Esophagus muscularis mucosa (tissue), 4 donors: ENCODE measurements at regions not wholly inside any gene's neighbourhood (a gene's known extent, or its start where the extent isn't known, plus 50 kb on each side); places are given as distances from the start of the nearest gene placed in this dataset.

Source experiments
- DNase-seq: peaks from one replicate; pipeline ENCODE4 v3.0.0-alpha.2; 2017; ENCODE audit errors: extremely low spot score
- H3K27ac ChIP-seq, 4 donors: fragments of 200-600 bp; sonication (generic); replicated peaks in 1 of 4; 1 replicate in 3 of 4; 2 replicates in 1 of 4; pipeline ENCODE4 v1.5.1; 2016 to 2019; ENCODE audit warnings: mild to moderate bottlenecking in 1 of 4
- H3K27me3 ChIP-seq, 4 donors: fragments of 200-600 bp; sonication (generic); one replicate each; pipeline versions ENCODE4 v1.5.1 to v1.6.0; 2016 to 2019
- H3K36me3 ChIP-seq, 4 donors: fragments of 200-600 bp; sonication (generic); one replicate each; pipeline ENCODE4 v1.5.1; 2016 to 2019
- H3K4me1 ChIP-seq, 4 donors: fragments of 200-600 bp; sonication (generic); one replicate each; pipeline ENCODE4 v1.5.1; 2016 to 2019
- H3K4me3 ChIP-seq, 4 donors: fragments of 200-600 bp; sonication (generic); 1 replicate in 2 of 4; 2 replicates in 2 of 4; pipeline ENCODE4 v1.5.1; 2016 to 2019; ENCODE audit warnings: mild to moderate bottlenecking in 4 of 4, moderate library complexity in 1 of 4
- H3K9me3 ChIP-seq, 4 donors: fragments of 200-600 bp; sonication (generic); 1 replicate in 3 of 4; 2 replicates in 1 of 4; pipeline ENCODE4 v1.5.1; 2016 to 2019
- CTCF ChIP-seq, 3 experiments: fragments of 200-600 bp in 2 of 3; fragments of 450-650 bp in 1 of 3; sonication (generic) in 2 of 3; IDR thresholded peaks; one replicate each; pipeline ENCODE4 v1.5.1; 2017 to 2019; ENCODE audit warnings: antibody characterized with exemption in 3 of 3, mild to moderate bottlenecking in 2 of 3, moderate library complexity in 1 of 3
- EP300 ChIP-seq: sonication (generic); formaldehyde crosslinking; IDR thresholded peaks from one replicate; pipeline ENCODE4 v1.6.1; 2017; ENCODE audit warnings: antibody characterized with exemption
- POLR2A ChIP-seq: fragments of 450-650 bp; IDR thresholded peaks from one replicate; pipeline ENCODE4 v1.6.1; 2017; ENCODE audit warnings: antibody characterized with exemption, moderate library complexity, mild to moderate bottlenecking, low read depth
- POLR2AphosphoS5 ChIP-seq, 2 donors: sonication (generic); formaldehyde crosslinking; IDR thresholded peaks; one replicate each; pipeline ENCODE4 v1.6.1; 2017; ENCODE audit warnings: antibody characterized with exemption in 2 of 2
- WGBS: methylation state at CpG from one replicate; pipeline ENCODE4 v1.1.5; 2018; 5-methylcytosine and 5-hydroxymethylcytosine counted together
- intact Hi-C: fragments of 100-400 bp; cut with DNase I; formaldehyde crosslinking; loops from one replicate; pipeline ENCODE4 v1.15.1; 2023

- no peak for DNase-seq
- intact Hi-C loops: no loop called here
These were observed 400.4 kb upstream of the FAM241A start for GRCh38 chr4:111744847-111745246.

DNA sequence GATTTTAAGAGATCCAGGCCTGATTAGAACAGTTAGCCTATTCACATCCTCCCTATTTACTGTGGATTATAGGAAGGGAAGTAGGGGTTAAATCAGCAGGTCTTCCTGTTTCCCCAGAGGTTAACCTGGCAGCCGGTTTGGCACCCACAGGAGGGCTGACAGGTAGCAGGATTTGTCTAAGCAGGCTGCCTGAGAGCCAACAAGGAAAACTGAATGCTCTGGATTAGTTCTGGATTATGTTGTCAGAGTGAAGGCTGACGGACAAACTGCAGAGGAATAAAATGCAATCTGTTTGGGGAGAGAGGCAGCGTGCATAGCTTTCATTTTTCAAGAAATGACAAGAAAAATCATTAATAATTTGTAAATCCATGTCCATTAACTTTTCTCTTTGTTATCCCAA lies 397.1 kb upstream of the FAM241A start:
- no peak overlapping the region for H3K4me3 ChIP-seq
- H3K4me1 ChIP-seq: no peaks in the 10 kb centered on the region
- H3K9me3 ChIP-seq: no peaks in the 10 kb centered on the region
- H3K36me3 ChIP-seq: no peaks in the 10 kb centered on the region
- no peaks in the 10 kb centered on the region for H3K27me3 ChIP-seq
- DNase-seq: no peak
- intact Hi-C loops: no loop called here
- TF ChIP-seq POLR2A (no peak), POLR2AphosphoS5 (IDR thresholded peaks at IDR 0.05) (no peak), EP300 (no peak), CTCF (IDR thresholded peaks at IDR 0.05) (no peak)
- H3K27ac ChIP-seq: no peak overlapping the region
- WGBS: 18% methylated on average over 3 of the region's 3 CpGs

More at GRCh38 chr4:111744847-111745246, 400.4 kb upstream of the FAM241A start:
- H3K27me3 ChIP-seq: no peaks in the 10 kb centered on the region
- no peak overlapping the region for H3K27ac ChIP-seq
- no peaks in the 10 kb centered on the region for H3K4me1 ChIP-seq
- 49% methylated on average over 3 of the region's 3 CpGs for WGBS
- no peaks in the 10 kb centered on the region for H3K9me3 ChIP-seq
- H3K4me3 ChIP-seq: no peak overlapping the region
- H3K36me3 ChIP-seq: no peaks in the 10 kb centered on the region
- no peak for TF ChIP-seq POLR2AphosphoS5 (IDR thresholded peaks at IDR 0.05)
- no peak for TF ChIP-seq EP300
- TF ChIP-seq POLR2A: no peak
- TF ChIP-seq CTCF (IDR thresholded peaks at IDR 0.05): no peak

DNA sequence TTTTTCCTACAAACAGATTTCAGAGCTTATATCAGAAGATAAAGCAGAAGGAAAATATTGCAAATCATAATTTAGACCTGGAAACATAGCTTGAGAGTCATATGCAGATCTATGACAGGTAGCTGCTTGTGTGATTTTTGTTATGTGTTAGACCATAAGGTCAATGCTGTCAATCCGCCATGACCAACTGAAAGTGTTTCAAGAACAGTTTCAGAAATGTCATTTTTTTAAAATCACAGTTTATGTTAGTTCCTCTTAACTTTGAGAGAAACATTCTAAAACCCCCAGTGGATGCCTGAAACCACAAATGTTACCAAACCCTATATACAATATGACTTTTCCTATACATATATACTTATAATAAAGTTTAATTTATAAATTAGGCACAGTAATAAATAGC lies 391.3 kb upstream of the FAM241A start:
- H3K9me3 ChIP-seq: no peaks in the 10 kb centered on the region

DNA sequence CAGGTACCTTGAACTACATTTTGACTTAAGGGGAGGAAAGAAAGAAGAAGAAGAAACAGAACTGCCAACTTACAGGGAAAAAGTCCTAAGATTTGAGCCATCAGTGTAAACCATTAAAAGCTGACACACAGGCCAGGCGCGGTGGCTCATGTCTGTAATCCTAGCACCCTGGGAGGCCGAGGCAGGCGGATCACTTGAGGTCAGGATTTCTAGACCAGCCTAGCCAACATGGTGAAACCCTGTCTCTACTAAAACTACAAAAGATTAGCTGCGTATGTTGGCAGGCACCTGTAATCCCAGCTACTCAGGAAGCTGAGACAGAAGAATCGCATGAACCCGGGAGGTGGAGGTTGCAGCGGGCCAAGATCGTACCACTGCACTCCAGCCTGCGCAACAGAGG lies 389.7 kb upstream of the FAM241A start:
- Histone ChIP-seq H3K27ac (no peak overlapping the region), H3K27me3 (no peaks in the 10 kb centered on the region), H3K4me1 (no peaks in the 10 kb centered on the region), H3K36me3 (no peaks in the 10 kb centered on the region), H3K4me3 (no peak overlapping the region), H3K9me3 (no peaks in the 10 kb centered on the region)
- no peak for DNase-seq
- 94% methylated on average over 10 of the region's 10 CpGs for WGBS
- intact Hi-C loops: no loop called here
- TF ChIP-seq EP300 (no peak), CTCF (IDR thresholded peaks at IDR 0.05) (no peak), POLR2AphosphoS5 (IDR thresholded peaks at IDR 0.05) (no peak), POLR2A (no peak)

More for the DNA sequence above, 391.3 kb upstream of the FAM241A start:
- Histone ChIP-seq H3K4me3 (no peak overlapping the region), H3K4me1 (no peaks in the 10 kb centered on the region), H3K36me3 (no peaks in the 10 kb centered on the region), H3K27ac (no peak overlapping the region), H3K27me3 (no peaks in the 10 kb centered on the region)
- 77% methylated on average over 1 of the region's 1 CpG for WGBS
- intact Hi-C loops: no loop called here
- DNase-seq: no peak
- no peak for TF ChIP-seq POLR2A
- TF ChIP-seq CTCF (IDR thresholded peaks at IDR 0.05): no peak
- TF ChIP-seq EP300: no peak
- TF ChIP-seq POLR2AphosphoS5 (IDR thresholded peaks at IDR 0.05): no peak

DNA sequence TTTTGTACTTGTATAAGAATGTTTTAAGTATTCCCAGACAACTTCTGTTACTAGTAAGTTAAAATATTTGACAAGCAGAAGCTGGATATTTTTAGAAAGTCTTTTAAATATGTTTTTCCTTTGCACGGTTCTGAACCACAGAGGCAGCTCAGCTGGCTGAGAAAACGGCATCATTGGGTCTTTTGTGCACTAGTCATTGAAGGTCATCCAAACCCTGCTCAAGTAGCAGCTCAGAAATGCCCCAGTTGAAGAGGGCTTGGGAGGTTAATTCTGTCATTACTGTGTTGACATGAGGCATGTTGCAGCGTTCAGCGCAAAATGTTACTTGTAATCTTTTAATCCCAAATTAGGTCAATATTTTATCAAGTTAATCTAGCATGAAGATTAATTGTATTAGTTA lies 383.7 kb upstream of the FAM241A start:
- WGBS: 11% methylated on average over 4 of the region's 4 CpGs
- H3K27me3 ChIP-seq: no peaks in the 10 kb centered on the region
- intact Hi-C loops: no loop called here
- TF ChIP-seq CTCF (IDR thresholded peaks at IDR 0.05) (no peak), POLR2AphosphoS5 (IDR thresholded peaks at IDR 0.05) (no peak), EP300 (no peak), POLR2A (no peak)
- no peaks in the 10 kb centered on the region for H3K36me3 ChIP-seq
- H3K27ac ChIP-seq: no peak overlapping the region
- DNase-seq: no peak
- H3K4me1 ChIP-seq: peaks cover 0 to 4% (median 2%) of the 10 kb centered on the region in 4 donors
- no peak overlapping the region for H3K4me3 ChIP-seq
- H3K9me3 ChIP-seq: no peaks in the 10 kb centered on the region
